ENCODE measurements at regions not wholly inside any gene's neighbourhood (a gene's known extent, or its start where the extent isn't known, plus 50 kb on each side); places are given as distances from the start of the nearest gene placed in this dataset.

GRCh38 chr1:101295209-101295608, 58.4 kb downstream of the S1PR1 start:
- Histone ChIP-seq H3K4me1 (ENCODE audit: insufficient read depth) (peaks cover 8% of the 10 kb centered on the region), H3K9me2 (replicated peaks; ENCODE audit: insufficient read depth) (no peaks in the 10 kb centered on the region), H3K27ac (no peak overlapping the region), H2AFZ (no peak overlapping the region), H3K27me3 (peaks cover 6% of the 10 kb centered on the region), H3K4me3 (no peak overlapping the region), H3K79me2 (no peaks in the 10 kb centered on the region), H3K4me2 (no peak overlapping the region), H3K36me3 (replicated peaks; ENCODE audit: insufficient read depth, low read depth) (no peaks in the 10 kb centered on the region), H4K20me1 (ENCODE audit: insufficient read depth, poor library complexity, severe bottlenecking) (no peaks in the 10 kb centered on the region), H3K9me3 (ENCODE audit: low read depth) (no peaks in the 10 kb centered on the region)
- TF ChIP-seq EZH2phosphoT487 (IDR thresholded peaks at IDR 0.05; ENCODE audit: low read depth, severe bottlenecking, unreplicated experiment), result no peak
- no peak for TF ChIP-seq EZH2 (IDR thresholded peaks at IDR 0.05; ENCODE audit: borderline replicate concordance)
- no peak for TF ChIP-seq CTCF (IDR thresholded peaks at IDR 0.05; ENCODE audit: poor library complexity)
- 45% methylated on average over 4 of the region's 4 CpGs for WGBS (ENCODE audit: low lambda C conversion rate, missing lambda C conversion rate)
- DNase-seq (ENCODE audit: low spot score), result no peak

DNA sequence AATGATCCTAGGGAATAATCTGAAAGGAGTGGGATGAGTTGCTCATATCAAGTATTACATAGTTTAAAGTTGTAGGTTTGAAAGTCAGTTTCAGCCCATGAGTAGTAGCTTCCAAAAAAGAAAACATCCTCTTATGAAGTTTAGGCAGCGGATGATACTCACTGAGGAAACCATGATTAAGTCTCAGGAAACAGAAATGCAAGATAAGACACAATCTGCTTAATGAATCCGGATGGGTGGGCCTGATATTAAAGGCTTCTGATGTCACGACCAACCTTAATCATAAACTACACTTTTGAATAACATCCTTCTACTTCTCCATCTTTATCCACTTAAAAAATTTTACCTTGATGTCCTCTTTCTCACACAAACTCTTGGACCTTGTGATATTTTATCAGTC, 61.8 kb downstream of the S1PR1 start:
- Histone ChIP-seq H3K9me2 (replicated peaks; ENCODE audit: insufficient read depth) (no peaks in the 10 kb centered on the region), H3K79me2 (no peaks in the 10 kb centered on the region), H2AFZ (no peak overlapping the region), H3K27ac (no peak overlapping the region), H3K4me1 (ENCODE audit: insufficient read depth) (no peaks in the 10 kb centered on the region), H4K20me1 (ENCODE audit: insufficient read depth, poor library complexity, severe bottlenecking) (no peaks in the 10 kb centered on the region), H3K36me3 (replicated peaks; ENCODE audit: insufficient read depth, low read depth) (no peaks in the 10 kb centered on the region), H3K4me2 (no peak overlapping the region), H3K9me3 (ENCODE audit: low read depth) (no peaks in the 10 kb centered on the region), H3K4me3 (no peak overlapping the region), H3K27me3 (peaks cover 6% of the 10 kb centered on the region)
- DNase-seq (ENCODE audit: low spot score), result no peak
- TF ChIP-seq CTCF (IDR thresholded peaks at IDR 0.05; ENCODE audit: poor library complexity) (no peak), EZH2 (IDR thresholded peaks at IDR 0.05; ENCODE audit: borderline replicate concordance) (no peak), EZH2phosphoT487 (IDR thresholded peaks at IDR 0.05; ENCODE audit: low read depth, severe bottlenecking, unreplicated experiment) (no peak)
- WGBS (ENCODE audit: low lambda C conversion rate, missing lambda C conversion rate), result 83% methylated on average over 3 of the region's 3 CpGs

DNA sequence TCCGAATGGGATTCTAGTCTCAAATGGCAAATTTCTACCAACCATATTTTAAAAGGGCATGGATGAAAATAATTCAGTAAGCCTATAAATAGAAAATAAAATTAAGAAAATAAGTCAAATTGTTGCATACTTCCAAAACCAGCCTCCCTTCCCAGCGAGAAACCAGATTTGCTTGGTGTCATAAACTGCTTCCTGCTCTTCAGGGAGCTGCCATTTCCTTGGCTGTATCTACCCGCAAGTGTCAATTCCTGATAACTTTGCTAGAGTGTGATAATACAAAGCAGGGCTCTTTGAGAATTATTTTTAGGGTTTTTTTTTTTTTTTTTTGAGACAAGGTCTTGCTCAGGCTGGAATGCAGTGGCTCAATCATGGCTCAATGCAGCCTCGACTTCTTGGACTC, 62.3 kb downstream of the S1PR1 start:
- WGBS (ENCODE audit: low lambda C conversion rate, missing lambda C conversion rate), result 87% methylated on average over 4 of the region's 4 CpGs
- H3K27me3 ChIP-seq, result peaks cover 6% of the 10 kb centered on the region
- H4K20me1 ChIP-seq (ENCODE audit: insufficient read depth, poor library complexity, severe bottlenecking), result no peaks in the 10 kb centered on the region
- H3K4me3 ChIP-seq, result no peak overlapping the region
- no peak overlapping the region for H3K27ac ChIP-seq
- H3K4me1 ChIP-seq (ENCODE audit: insufficient read depth), result no peaks in the 10 kb centered on the region
- no peak for DNase-seq (ENCODE audit: low spot score)
- no peak overlapping the region for H3K4me2 ChIP-seq
- TF ChIP-seq EZH2 (IDR thresholded peaks at IDR 0.05; ENCODE audit: borderline replicate concordance), result no peak
- no peak for TF ChIP-seq EZH2phosphoT487 (IDR thresholded peaks at IDR 0.05; ENCODE audit: low read depth, severe bottlenecking, unreplicated experiment)
- no peaks in the 10 kb centered on the region for H3K79me2 ChIP-seq
- H3K9me3 ChIP-seq (ENCODE audit: low read depth), result no peaks in the 10 kb centered on the region
- no peaks in the 10 kb centered on the region for H3K9me2 ChIP-seq (replicated peaks; ENCODE audit: insufficient read depth)
- H3K36me3 ChIP-seq (replicated peaks; ENCODE audit: insufficient read depth, low read depth), result no peaks in the 10 kb centered on the region
- no peak overlapping the region for H2AFZ ChIP-seq

DNA sequence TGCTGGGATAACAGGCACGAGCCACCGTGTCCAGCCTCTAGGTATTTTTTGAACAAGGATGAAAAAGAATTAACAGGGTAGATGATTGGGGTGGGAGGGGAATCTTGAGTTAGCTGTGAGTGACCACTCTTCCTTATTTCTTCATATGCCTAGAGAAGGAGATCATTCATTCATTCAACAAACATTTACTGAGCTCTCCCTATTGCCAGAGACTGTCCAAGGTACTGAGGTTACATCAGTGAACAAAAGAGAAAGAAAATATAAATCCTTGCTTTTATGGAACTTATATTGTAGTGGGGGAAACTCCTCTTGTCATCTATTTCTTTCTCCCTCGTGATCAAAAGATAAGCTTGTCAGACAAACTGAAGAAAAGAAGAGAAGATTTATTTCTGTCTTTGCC, 62.9 kb downstream of the S1PR1 start:
- 83% methylated on average over 3 of the region's 3 CpGs for WGBS (ENCODE audit: low lambda C conversion rate, missing lambda C conversion rate)
- H2AFZ ChIP-seq, result no peak overlapping the region
- peaks cover 6% of the 10 kb centered on the region for H3K27me3 ChIP-seq
- no peak overlapping the region for H3K4me2 ChIP-seq
- no peak for DNase-seq (ENCODE audit: low spot score)
- no peak overlapping the region for H3K4me3 ChIP-seq
- H3K27ac ChIP-seq, result no peak overlapping the region
- no peaks in the 10 kb centered on the region for H3K9me3 ChIP-seq (ENCODE audit: low read depth)
- H3K4me1 ChIP-seq (ENCODE audit: insufficient read depth), result no peaks in the 10 kb centered on the region
- H3K79me2 ChIP-seq, result no peaks in the 10 kb centered on the region
- no peaks in the 10 kb centered on the region for H3K9me2 ChIP-seq (replicated peaks; ENCODE audit: insufficient read depth)
- H4K20me1 ChIP-seq (ENCODE audit: insufficient read depth, poor library complexity, severe bottlenecking), result no peaks in the 10 kb centered on the region
- no peak for TF ChIP-seq EZH2phosphoT487 (IDR thresholded peaks at IDR 0.05; ENCODE audit: low read depth, severe bottlenecking, unreplicated experiment)
- no peak for TF ChIP-seq EZH2 (IDR thresholded peaks at IDR 0.05; ENCODE audit: borderline replicate concordance)
- no peak for TF ChIP-seq CTCF (IDR thresholded peaks at IDR 0.05; ENCODE audit: poor library complexity)
- no peaks in the 10 kb centered on the region for H3K36me3 ChIP-seq (replicated peaks; ENCODE audit: insufficient read depth, low read depth)
